Motor neuron (in vitro differentiated cells): ENCODE measurements at regions not wholly inside any gene's neighbourhood (a gene's known extent, or its start where the extent isn't known, plus 50 kb on each side); places are given as distances from the start of the nearest gene placed in this dataset.

Source experiments
- ATAC-seq, 8 experiments: fragments of 200-7000 bp; cut with Tn5 transposase; replicated peaks in 6 of 8; 2 replicates each; pipeline ENCODE4 v1.8.0; 2021; ENCODE audit warnings: mild to moderate bottlenecking in 8 of 8, moderate library complexity in 8 of 8
- H3K27ac ChIP-seq, 2 donors: fragments of 250-450 bp; sonication (Bioruptor Pico); 2 replicates each; pipeline ENCODE4 v1.9.0; 2021; ENCODE audit warnings: antibody characterized with exemption in 2 of 2, mild to moderate bottlenecking in 2 of 2, moderate library complexity in 1 of 2
- H3K4me1 ChIP-seq, 2 donors: fragments of 250-450 bp; sonication (Bioruptor Pico); replicated peaks in 1 of 2; 2 replicates each; pipeline ENCODE4 v1.6.1; 2021; ENCODE audit warnings: antibody characterized with exemption in 2 of 2, mild to moderate bottlenecking in 2 of 2, moderate library complexity in 1 of 2
- H3K4me3 ChIP-seq, 5 donors: fragments of 250-450 bp; sonication (Bioruptor Pico); 2 replicates each; pipeline ENCODE4 v1.9.0; 2021; ENCODE audit warnings: antibody characterized with exemption in 5 of 5, mild to moderate bottlenecking in 5 of 5, moderate library complexity in 4 of 5
- WGBS, 10 experiments: fragments of 450-650 bp; shearing (Covaris generic); methylation state at CpG; one replicate each; pipeline ENCODE4 v1.0.0; 2022; 5-methylcytosine and 5-hydroxymethylcytosine counted together
- in situ Hi-C, 9 experiments: fragments of 400-800 bp; cut with MboI; loops; one replicate each; pipeline ENCODE4 v1.15.0; 2021; ENCODE audit warnings: low sequenced_read_pairs in 9 of 9, low pct_unique_long_range_greater_than_20kb in 2 of 9; ENCODE audit not compliant: unreplicated experiment in 9 of 9

DNA sequence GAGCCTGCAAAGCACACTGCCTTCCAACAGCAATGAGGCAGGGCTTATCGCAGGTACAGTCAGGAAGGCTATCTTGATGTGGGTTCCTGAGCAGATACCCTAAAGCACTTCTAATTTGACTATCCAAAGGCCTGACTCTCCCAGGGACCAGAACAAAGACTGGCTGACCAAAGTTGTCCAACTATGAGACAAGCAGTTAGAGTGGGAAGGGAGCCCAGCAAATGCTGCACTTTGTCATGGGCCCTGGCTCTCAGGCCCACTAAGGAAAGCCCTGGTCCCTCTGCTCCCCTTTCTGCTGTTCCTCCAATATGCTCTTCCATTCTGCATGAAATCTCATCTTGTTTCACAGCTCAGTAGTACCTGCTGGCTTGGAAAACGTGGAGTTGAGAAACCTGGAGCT lies 391.0 kb downstream of the RAB28 start:
- 50 to 80% (median 57%) methylated on average over 1 to 2 of the region's 2 CpGs; no CpG with 5 or more reads in 5 of the 10 experiments for WGBS, 10 experiments
- no peak overlapping the region for H3K27ac ChIP-seq
- H3K4me3 ChIP-seq: no peak overlapping the region
- no peak for ATAC-seq
- no peaks in the 10 kb centered on the region for H3K4me1 ChIP-seq
- in situ Hi-C loops: no loop called here

DNA sequence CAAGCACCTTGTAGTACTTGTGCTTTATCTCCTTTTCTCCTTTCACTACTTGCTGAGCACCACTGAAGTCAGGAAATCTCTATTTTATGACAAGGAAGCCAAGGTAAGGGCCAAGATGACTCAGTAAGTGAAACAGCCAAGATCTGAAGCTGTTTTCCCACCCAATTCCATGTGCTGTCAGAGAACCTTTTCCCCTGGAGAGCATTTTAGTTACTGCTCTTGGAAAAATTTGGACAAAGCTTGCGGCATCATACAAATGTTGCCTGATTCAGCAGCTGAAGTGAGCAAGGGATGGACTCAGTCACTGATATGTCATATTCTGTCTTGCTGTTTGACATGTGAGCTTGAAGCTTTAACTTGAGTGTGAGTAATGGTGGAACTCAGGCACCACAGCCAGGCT lies 391.4 kb downstream of the RAB28 start:
- peak in 1 of 8 experiments; percentile 31 for ATAC-seq
- 40 to 100% (median 100%) methylated on average over 1 of the region's 1 CpG; no CpG with 5 or more reads in 6 of the 10 experiments for WGBS, 10 experiments
- in situ Hi-C loops: no loop called here
- H3K27ac ChIP-seq: no peak overlapping the region
- H3K4me3 ChIP-seq: no peak overlapping the region
- H3K4me1 ChIP-seq: no peaks in the 10 kb centered on the region

DNA sequence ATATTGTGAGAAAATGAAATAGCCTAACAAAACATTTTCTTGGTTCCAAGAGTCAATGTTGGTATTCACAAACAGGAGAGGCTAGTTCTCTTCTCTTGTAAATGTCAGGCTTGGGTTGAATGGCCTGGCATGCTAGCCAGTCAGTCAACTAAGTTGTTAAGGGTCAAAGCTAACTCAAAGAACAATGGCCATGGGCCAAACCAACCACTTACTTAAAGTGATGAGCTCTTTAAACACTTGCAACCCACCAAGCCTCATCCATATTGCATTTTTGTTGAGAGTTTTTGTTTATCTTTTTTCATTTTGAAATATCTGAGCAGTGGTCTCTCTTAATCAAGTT lies 394.5 kb downstream of the RAB28 start:
- no peak overlapping the region for H3K27ac ChIP-seq
- no peaks in the 10 kb centered on the region for H3K4me1 ChIP-seq
- no peak for ATAC-seq
- in situ Hi-C loops: no loop called here
- no peak overlapping the region for H3K4me3 ChIP-seq

DNA sequence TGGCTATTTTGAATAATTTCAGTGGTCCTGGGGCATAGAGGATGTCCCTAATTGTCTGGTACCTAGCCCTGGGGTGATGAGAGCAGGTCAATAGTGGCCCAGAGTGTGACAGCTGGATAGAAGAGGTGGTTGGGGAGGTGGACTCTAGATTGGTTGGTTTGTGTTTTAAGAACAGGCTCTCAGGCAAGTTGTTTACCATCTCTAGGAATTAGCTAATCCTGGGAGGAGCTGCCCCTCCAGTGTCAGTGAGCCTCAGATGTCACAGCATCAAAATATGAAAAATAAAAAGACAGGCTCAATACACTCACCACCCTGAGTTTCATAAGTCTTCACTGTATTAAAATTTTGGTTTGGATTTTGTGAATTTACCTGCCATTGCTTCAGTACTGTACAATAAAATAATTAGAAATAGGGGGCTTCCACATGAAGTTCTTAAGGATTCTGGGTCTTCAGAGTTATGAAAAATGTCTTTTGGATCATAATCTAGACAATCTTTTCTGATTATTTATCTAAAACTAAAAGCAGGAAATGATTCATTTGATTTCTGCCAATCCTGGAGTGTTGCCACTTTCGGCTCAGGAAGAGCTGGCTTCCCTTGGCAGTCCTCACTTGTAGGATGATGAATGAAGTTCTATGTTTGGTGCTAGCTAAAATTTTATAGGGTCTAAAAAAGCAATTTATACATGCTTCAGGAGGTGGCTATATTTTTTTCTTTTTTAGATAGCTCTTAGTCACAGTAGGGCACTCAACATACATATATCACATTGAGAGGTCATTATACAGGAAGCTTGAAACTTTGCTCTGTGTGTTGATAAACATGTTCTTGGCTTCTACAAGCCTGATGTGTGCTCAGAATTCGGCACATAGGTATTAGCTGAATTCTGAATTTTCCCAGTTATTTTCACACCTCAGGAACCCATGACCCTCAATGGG lies 395.1 kb downstream of the RAB28 start:
- H3K4me3 ChIP-seq: no peak overlapping the region
- in situ Hi-C loops: no loop called here
- WGBS, 10 experiments: 0 to 100% (median 87%) methylated on average over 1 to 2 of the region's 2 CpGs; no CpG with 5 or more reads in 2 of the 10 experiments
- H3K4me1 ChIP-seq: no peaks in the 10 kb centered on the region
- ATAC-seq: no peak
- H3K27ac ChIP-seq: no peak overlapping the region

DNA sequence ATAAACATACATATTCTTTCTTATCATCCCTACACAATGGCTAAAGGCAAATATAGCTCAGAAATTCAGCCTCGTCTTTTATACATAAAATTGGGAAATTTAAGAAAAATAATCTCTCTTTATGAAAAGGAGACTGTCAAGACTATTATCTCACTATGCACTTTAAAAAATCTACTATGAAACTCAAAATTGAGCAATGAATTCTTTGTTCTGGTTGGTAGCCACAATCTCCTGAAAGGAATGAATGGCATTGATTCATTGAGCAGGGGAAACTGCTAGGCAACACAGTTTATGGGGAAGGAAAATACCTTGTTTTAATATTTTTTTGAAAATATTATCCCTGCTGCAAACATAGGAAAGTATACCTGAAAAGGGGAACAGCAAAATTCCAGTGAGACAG lies 397.1 kb downstream of the RAB28 start:
- no peaks in the 10 kb centered on the region for H3K4me1 ChIP-seq
- no peak overlapping the region for H3K4me3 ChIP-seq
- in situ Hi-C loops: no loop called here
- WGBS, 10 experiments: 0 to 94% (median 60%) methylated on average over 1 of the region's 1 CpG; no CpG with 5 or more reads in 1 of the 10 experiments
- no peak for ATAC-seq
- no peak overlapping the region for H3K27ac ChIP-seq

DNA sequence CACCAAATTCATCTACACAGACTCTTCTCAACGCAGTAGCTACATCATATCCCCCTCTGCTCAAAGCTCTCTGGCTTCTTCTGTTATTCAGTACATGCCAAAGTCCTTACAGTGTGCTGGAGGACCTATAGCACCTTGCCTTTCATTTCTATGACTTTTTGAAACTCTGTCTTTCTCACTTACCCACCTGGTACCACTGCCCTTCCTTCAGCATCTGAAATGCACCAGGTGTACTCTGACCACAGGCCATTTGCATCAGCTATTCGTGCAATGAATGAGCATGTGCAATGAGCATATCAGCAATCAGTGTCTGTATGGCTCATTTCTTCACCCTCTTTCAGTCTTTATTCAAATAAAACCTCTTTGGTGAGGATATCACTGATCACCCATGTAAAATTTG lies 399.9 kb downstream of the RAB28 start:
- H3K27ac ChIP-seq: no peak overlapping the region
- WGBS, 10 experiments: 0 to 100% (median 67%) methylated on average over 1 to 2 of the region's 2 CpGs
- no peaks in the 10 kb centered on the region for H3K4me1 ChIP-seq
- no peak for ATAC-seq
- in situ Hi-C loops: no loop called here
- no peak overlapping the region for H3K4me3 ChIP-seq

DNA sequence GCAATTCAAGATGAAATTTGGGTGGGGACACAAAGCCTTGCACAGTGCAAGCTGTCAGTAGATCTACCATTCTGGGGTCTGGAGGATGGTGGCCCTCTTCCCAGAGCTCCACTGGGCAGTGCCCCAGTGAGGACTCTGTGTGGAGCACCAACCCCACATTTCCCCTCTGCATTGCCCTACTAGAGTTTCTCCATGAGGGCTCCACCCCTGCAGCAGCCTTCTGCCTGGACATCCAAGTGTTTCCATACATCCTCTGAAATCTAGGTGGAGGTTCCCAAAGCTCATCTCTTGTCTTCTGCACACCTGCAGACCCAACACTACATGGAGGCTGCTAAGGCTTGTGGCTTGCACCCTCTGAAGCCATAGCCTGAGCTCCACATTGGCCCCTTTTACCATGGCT lies 402.3 kb downstream of the RAB28 start:
- H3K27ac ChIP-seq: no peak overlapping the region
- in situ Hi-C loops: no loop called here
- no peak for ATAC-seq
- no peak overlapping the region for H3K4me3 ChIP-seq
- no peaks in the 10 kb centered on the region for H3K4me1 ChIP-seq

DNA sequence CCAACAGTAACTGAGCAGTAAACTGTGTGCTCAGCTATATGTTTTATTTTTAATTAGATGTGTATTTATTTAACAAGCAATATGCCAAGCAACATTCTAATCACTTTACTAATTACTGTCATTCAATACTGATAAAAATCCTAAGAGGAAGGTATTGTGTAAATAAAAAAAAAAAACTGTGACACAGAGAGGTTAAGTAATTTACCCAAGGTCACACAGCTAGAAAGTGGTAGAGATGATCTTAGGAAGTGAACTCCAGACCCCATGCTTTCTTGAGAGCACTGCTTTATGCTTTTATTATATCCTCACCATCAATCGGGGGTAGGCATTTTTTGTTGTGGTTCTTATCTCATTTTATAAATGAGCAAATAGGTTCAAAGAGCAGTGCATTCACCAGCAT lies 417.1 kb downstream of the RAB28 start:
- ATAC-seq: no peak
- no peak overlapping the region for H3K4me3 ChIP-seq
- in situ Hi-C loops: no loop called here
- no peaks in the 10 kb centered on the region for H3K4me1 ChIP-seq
- 0 to 100% (median 88%) methylated on average over 1 of the region's 1 CpG; no CpG with 5 or more reads in 4 of the 10 experiments for WGBS, 10 experiments
- no peak overlapping the region for H3K27ac ChIP-seq

DNA sequence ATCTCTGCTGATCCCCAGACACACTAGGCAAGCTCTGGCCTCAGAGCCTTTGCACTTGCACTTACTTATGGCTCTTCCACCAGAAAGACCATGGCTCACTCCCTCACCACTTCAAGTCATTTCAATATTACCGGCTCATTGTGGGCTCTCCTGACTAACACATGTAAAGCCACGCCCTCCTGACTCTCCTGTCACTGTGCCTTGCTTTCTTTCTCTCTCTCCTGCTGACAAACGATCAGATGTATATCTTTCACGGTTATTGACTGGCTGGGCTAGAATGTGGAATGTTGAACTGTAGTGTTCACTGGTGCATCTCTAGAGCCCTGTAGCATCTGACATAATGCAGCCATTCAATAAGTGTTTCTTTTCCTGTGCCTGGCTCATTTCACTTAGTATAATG lies 425.1 kb downstream of the RAB28 start:
- 0 to 74% (median 45%) methylated on average over 2 to 4 of the region's 4 CpGs; no CpG with 5 or more reads in 3 of the 10 experiments for WGBS, 10 experiments
- ATAC-seq: peak in 4 of 8 experiments; percentile 68 to 71 (median 69)
- in situ Hi-C loops: no loop called here
- no peak overlapping the region for H3K27ac ChIP-seq
- no peak overlapping the region for H3K4me3 ChIP-seq
- H3K4me1 ChIP-seq: peaks cover 0 to 4% of the 10 kb centered on the region in 2 donors

DNA sequence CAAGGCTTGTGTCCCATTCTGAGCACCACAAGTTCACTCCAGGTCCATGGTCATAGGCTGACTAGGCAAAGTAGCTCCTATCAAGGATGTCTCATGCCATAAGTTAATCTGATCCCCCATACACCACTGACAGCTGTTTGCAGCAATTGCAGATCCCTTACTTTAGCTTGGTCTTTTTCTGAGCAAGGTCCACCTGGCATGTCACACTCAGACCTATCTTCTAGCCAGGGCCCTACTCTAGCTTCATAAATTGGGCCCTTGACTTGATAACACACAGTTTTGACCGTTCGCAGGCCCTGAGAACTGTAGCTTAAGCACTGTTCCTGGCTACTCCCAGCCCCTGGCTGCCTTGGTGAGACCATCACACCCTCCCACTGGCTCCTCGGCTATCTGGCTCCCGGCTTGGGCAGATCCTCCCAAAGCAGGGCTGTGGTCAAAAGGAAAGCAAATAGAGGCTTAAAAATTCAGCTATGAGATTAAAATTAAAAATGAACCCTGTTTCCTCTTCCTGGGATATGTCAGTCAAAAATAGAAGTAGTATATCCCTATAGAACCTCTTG lies 427.4 kb downstream of the RAB28 start:
- H3K4me3 ChIP-seq: no peak overlapping the region
- no peak overlapping the region for H3K27ac ChIP-seq
- ATAC-seq: peak in 3 of 8 experiments; percentile 24 to 76 (median 67)
- WGBS, 10 experiments: 0 to 100% (median 89%) methylated on average over 1 to 4 of the region's 4 CpGs; no CpG with 5 or more reads in 3 of the 10 experiments
- in situ Hi-C loops: no loop called here
- H3K4me1 ChIP-seq: peaks cover 0 to 4% of the 10 kb centered on the region in 2 donors

DNA sequence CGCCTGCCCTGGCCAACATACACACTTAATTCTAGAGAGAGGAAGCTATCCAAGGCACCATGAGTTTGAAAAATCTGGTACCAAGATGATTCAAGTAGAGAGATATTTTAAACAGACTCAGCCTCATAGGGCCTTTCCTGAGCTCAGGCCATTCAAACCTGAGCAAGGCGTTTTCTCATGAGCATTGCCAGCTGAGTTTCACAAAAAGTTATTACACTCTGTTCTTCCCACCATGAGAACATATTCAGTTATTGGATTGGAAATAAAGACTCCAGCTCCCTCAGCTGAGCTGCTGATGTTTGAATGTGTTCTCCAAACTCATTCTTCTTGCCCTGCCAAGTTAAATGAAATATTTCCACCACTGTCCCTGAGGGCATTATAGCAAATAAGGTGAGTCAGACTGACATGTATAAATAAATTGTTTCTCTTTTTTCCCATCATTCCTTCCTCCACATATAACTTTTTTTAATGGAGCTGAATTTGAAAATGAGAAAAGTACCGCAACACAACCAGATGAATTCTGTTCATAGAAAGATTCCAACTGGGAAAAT lies 429.6 kb downstream of the RAB28 start:
- in situ Hi-C loops: no loop called here
- Histone ChIP-seq H3K27ac (no peak overlapping the region), H3K4me1 (peaks cover 0 to 4% of the 10 kb centered on the region in 2 donors), H3K4me3 (no peak overlapping the region)
- 10 to 100% (median 83%) methylated on average over 1 to 3 of the region's 3 CpGs; no CpG with 5 or more reads in 2 of the 10 experiments for WGBS, 10 experiments
- ATAC-seq: no peak

DNA sequence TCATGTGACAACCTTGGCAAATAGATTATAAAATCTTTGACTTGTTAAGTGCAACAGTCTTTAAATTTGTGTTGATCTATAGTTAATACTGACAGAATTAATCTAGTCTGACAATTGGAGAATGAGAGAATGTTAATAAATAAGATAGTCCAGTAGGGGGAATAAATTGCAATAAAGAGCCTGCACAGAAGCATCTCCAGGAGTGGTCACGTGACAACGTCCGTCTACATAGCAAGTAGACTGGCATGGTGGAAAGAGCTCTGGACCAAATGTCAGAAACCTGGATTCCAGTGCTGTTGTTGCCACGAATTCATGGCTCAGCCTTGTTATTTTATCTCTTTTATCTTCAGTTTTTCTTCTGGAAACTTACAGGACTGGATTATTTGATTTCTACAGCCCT lies 436.5 kb downstream of the RAB28 start:
- ATAC-seq: no peak
- WGBS, 10 experiments: 0 to 100% (median 61%) methylated on average over 1 to 4 of the region's 4 CpGs; no CpG with 5 or more reads in 2 of the 10 experiments
- Histone ChIP-seq H3K4me3 (no peak overlapping the region), H3K27ac (no peak overlapping the region), H3K4me1 (no peaks in the 10 kb centered on the region)
- in situ Hi-C loops: no loop called here

DNA sequence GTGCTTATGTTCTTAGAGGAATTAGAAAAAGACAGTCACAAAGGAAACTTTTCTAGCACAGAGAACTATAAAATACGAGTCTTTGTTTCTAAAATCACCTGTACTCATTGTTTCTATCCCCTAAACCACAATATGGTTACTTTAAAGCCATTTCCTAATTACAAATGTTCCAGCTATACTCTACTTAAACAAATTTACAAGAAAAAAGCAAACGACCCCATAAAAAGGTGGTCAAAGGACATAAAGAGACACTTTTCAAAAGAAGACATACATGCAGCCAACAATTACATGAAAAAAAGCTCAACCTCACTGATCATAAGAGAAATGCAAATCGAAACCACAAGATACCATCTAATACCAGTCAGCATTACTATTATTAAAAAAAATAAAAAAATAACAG lies 447.3 kb downstream of the RAB28 start:
- no peak overlapping the region for H3K4me3 ChIP-seq
- peaks cover 0 to 6% of the 10 kb centered on the region in 2 donors for H3K4me1 ChIP-seq
- 0 to 85% (median 56%) methylated on average over 1 to 3 of the region's 3 CpGs for WGBS, 10 experiments
- no peak overlapping the region for H3K27ac ChIP-seq
- no peak for ATAC-seq
- in situ Hi-C loops: no loop called here
